ENCODE measurements at regions not wholly inside any gene's neighbourhood (a gene's known extent, or its start where the extent isn't known, plus 50 kb on each side); places are given as distances from the start of the nearest gene placed in this dataset.

DNA sequence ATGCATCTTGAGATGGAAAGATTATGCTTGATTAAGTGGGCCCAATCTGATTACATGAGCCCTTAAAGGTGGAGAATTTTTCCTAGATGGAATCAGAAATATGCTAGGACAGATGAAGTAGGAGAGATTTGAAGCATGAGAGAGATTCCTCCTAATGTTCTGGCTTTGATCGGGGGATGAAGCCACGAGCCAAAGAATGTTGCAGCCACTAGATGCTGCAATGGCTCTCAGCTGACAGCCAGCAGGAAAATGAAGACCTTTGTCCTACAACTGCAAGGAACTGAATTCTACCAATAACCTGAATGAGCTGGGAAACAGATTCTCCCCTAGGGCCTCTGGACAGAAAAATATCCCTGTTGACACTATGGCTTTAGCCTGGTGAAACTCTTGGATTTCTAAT, 82.6 kb upstream of the ATP2B1 start:
- Histone ChIP-seq H3K4me3 (no peak overlapping the region), H3K27ac (no peak overlapping the region), H3K4me1 (no peaks in the 10 kb centered on the region), H3K27me3 (no peaks in the 10 kb centered on the region), H3K9me3 (peaks cover 0 to 6% (median 0%) of the 10 kb centered on the region in 3 donors), H3K36me3 (no peaks in the 10 kb centered on the region)
- no peak for ATAC-seq
- WGBS, 2 donors (ENCODE audit: low coverage in 1 of 2) = 76 to 79% methylated on average over 2 of the region's 2 CpGs
- TF ChIP-seq, protein P1, sequence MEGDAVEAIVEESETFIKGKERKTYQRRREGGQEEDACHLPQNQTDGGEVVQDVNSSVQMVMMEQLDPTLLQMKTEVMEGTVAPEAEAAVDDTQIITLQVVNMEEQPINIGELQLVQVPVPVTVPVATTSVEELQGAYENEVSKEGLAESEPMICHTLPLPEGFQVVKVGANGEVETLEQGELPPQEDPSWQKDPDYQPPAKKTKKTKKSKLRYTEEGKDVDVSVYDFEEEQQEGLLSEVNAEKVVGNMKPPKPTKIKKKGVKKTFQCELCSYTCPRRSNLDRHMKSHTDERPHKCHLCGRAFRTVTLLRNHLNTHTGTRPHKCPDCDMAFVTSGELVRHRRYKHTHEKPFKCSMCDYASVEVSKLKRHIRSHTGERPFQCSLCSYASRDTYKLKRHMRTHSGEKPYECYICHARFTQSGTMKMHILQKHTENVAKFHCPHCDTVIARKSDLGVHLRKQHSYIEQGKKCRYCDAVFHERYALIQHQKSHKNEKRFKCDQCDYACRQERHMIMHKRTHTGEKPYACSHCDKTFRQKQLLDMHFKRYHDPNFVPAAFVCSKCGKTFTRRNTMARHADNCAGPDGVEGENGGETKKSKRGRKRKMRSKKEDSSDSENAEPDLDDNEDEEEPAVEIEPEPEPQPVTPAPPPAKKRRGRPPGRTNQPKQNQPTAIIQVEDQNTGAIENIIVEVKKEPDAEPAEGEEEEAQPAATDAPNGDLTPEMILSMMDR (IDR thresholded peaks at IDR 0.05) = no peak
- TF ChIP-seq POLR2A (IDR thresholded peaks at IDR 0.05) (no peak), EP300 (IDR thresholded peaks at IDR 0.05) (no peak), POLR2AphosphoS5 (IDR thresholded peaks at IDR 0.05) (no peak)

DNA sequence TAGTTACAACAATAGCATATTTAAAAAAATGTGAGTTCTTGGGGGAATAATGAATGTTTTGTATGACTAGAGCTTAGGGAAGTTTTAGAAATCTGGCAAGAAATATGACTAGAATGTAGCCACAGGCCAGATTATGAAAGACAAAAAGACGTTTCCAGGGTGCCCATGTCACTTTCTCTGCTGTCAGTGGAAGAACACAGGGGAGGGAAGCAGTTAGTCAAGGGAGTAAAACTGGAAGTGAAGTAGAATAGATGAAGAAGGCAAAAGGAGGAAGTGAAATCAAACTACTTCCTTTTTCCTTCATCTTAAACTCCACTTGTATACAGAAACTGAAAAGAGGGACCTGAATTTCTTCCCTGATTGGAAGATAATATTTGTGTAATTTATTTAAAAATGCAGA, 81.2 kb upstream of the ATP2B1 start:
- no peaks in the 10 kb centered on the region for H3K4me1 ChIP-seq
- no peak for TF ChIP-seq POLR2A (IDR thresholded peaks at IDR 0.05)
- TF ChIP-seq EP300 (IDR thresholded peaks at IDR 0.05) = no peak
- TF ChIP-seq POLR2AphosphoS5 (IDR thresholded peaks at IDR 0.05) = no peak
- TF ChIP-seq, protein P1 (IDR thresholded peaks at IDR 0.05) = no peak
- no peak overlapping the region for H3K27ac ChIP-seq
- WGBS, 2 donors (ENCODE audit: low coverage in 1 of 2) = 9 to 25% methylated on average over 1 of the region's 1 CpG
- H3K9me3 ChIP-seq = peaks cover 0 to 10% (median 0%) of the 10 kb centered on the region in 3 donors
- peak; percentile 62 for ATAC-seq
- H3K36me3 ChIP-seq = no peaks in the 10 kb centered on the region
- H3K4me3 ChIP-seq = no peak overlapping the region
- no peaks in the 10 kb centered on the region for H3K27me3 ChIP-seq

- whole genome bisulfite sequencing, 2 donors (ENCODE audit: low coverage in 1 of 2) = 71 to 84% methylated on average over 2 of the region's 2 CpGs
- Histone ChIP-seq H3K36me3 (no peaks in the 10 kb centered on the region), H3K9me3 (peaks cover 0 to 10% (median 0%) of the 10 kb centered on the region in 3 donors), H3K27me3 (no peaks in the 10 kb centered on the region), H3K27ac (no peak overlapping the region), H3K4me3 (no peak overlapping the region), H3K4me1 (peaks cover 0 to 14% (median 0%) of the 10 kb centered on the region in 3 donors)
- TF ChIP-seq POLR2A (IDR thresholded peaks at IDR 0.05) = no peak
- TF ChIP-seq EP300 (IDR thresholded peaks at IDR 0.05) = no peak
- TF ChIP-seq, protein P1 (IDR thresholded peaks at IDR 0.05) = no peak
- TF ChIP-seq POLR2AphosphoS5 (IDR thresholded peaks at IDR 0.05) = no peak
- no peak for ATAC-seq
Measured at GRCh38 chr12:89787763-89788162, 79.1 kb upstream of the ATP2B1 start.

GRCh38 chr12:89786177-89786810, 77.7 kb upstream of the ATP2B1 start:
- Histone ChIP-seq H3K27ac (no peak overlapping the region), H3K4me1 (peaks cover 0 to 24% (median 0%) of the 10 kb centered on the region in 3 donors), H3K36me3 (no peaks in the 10 kb centered on the region), H3K9me3 (peaks cover 0 to 10% (median 0%) of the 10 kb centered on the region in 3 donors), H3K4me3 (no peak overlapping the region), H3K27me3 (no peaks in the 10 kb centered on the region)
- no peak for TF ChIP-seq EP300 (IDR thresholded peaks at IDR 0.05)
- no peak for TF ChIP-seq POLR2A (IDR thresholded peaks at IDR 0.05)
- TF ChIP-seq, protein P1 (IDR thresholded peaks at IDR 0.05) = no peak
- TF ChIP-seq POLR2AphosphoS5 (IDR thresholded peaks at IDR 0.05) = no peak
- WGBS, 2 donors (ENCODE audit: low coverage in 1 of 2) = 100% methylated on average over 1 of the region's 2 CpGs; no CpG with 5 or more reads in 1 of the 2 donors
- ATAC-seq = no peak

Data from gastroesophageal sphincter (tissue), 4 donors.